Activated naive CD8-positive, alpha-beta T cell treated with anti-CD3 and anti-CD28 coated beads for 36 hours (primary cell): ENCODE measurements at regions not wholly inside any gene's neighbourhood (a gene's known extent, or its start where the extent isn't known, plus 50 kb on each side); places are given as distances from the start of the nearest gene placed in this dataset.

Experiments used
- DNase-seq: peaks from one replicate; pipeline ENCODE4 v3.0.0; 2021
- H3K27ac Mint-ChIP-seq: one replicate; pipeline ENCODE4 v1.8.0; 2022; ENCODE audit warnings: mild to moderate bottlenecking, moderate library complexity, mixed read lengths
- H3K27me3 Mint-ChIP-seq: one replicate; pipeline ENCODE4 v1.8.0; 2022; ENCODE audit warnings: mild to moderate bottlenecking, mixed read lengths
- H3K36me3 Mint-ChIP-seq: one replicate; pipeline ENCODE4 v1.8.0; 2021; ENCODE audit warnings: mild to moderate bottlenecking, mixed read lengths
- H3K4me1 Mint-ChIP-seq: one replicate; pipeline ENCODE4 v1.8.0; 2021; ENCODE audit warnings: mixed read lengths
- H3K4me3 Mint-ChIP-seq: one replicate; pipeline ENCODE4 v1.8.0; 2022; ENCODE audit warnings: mild to moderate bottlenecking, moderate library complexity, mixed read lengths
- H3K9me3 Mint-ChIP-seq: one replicate; pipeline ENCODE4 v1.8.0; 2022; ENCODE audit warnings: mixed read lengths

GRCh38 chr1:182113879-182114626 lies 52.5 kb upstream of the ZNF648 start:
- Mint-ChIP-seq H3K36me3 (no peaks in the 10 kb centered on the region), H3K27ac (no peak overlapping the region), H3K27me3 (peaks cover 14% of the 10 kb centered on the region), H3K4me1 (no peaks in the 10 kb centered on the region), H3K9me3 (no peaks in the 10 kb centered on the region), H3K4me3 (no peak overlapping the region)
- no peak for DNase-seq

GRCh38 chr1:182111496-182111895 lies 50.0 kb upstream of the ZNF648 start:
- no peaks in the 10 kb centered on the region for H3K36me3 Mint-ChIP-seq
- DNase-seq: no peak
- no peak overlapping the region for H3K27ac Mint-ChIP-seq
- H3K27me3 Mint-ChIP-seq: peaks cover 19% of the 10 kb centered on the region
- H3K4me1 Mint-ChIP-seq: no peaks in the 10 kb centered on the region
- no peak overlapping the region for H3K4me3 Mint-ChIP-seq
- H3K9me3 Mint-ChIP-seq: peaks cover 2% of the 10 kb centered on the region
